ENCODE measurements at regions not wholly inside any gene's neighbourhood (a gene's known extent, or its start where the extent isn't known, plus 50 kb on each side); places are given as distances from the start of the nearest gene placed in this dataset.
"Not testable (repeated sequence)": the region's sequence is repeated elsewhere in the genome, so short reads cannot be mapped to it uniquely, and the experiment has no call there.

- no peak for TF ChIP-seq CTCF (IDR thresholded peaks at IDR 0.05; ENCODE audit: extremely low read depth, missing control alignments)
- DNase-seq (ENCODE audit: low spot score) = no peak
Observed at GRCh38 chr6:81373414-81373813, 379.1 kb downstream of the TENT5A start.

GRCh38 chr6:81371930-81372329, 380.6 kb downstream of the TENT5A start:
- DNase-seq (ENCODE audit: low spot score) = no peak
- TF ChIP-seq CTCF (IDR thresholded peaks at IDR 0.05; ENCODE audit: extremely low read depth, missing control alignments) = no peak

GRCh38 chr6:81366972-81367371, 385.5 kb downstream of the TENT5A start:
- TF ChIP-seq CTCF (IDR thresholded peaks at IDR 0.05; ENCODE audit: extremely low read depth, missing control alignments) = no peak
- no peak for DNase-seq (ENCODE audit: low spot score)

- TF ChIP-seq CTCF (IDR thresholded peaks at IDR 0.05; ENCODE audit: extremely low read depth, missing control alignments) = no peak
- no peak for DNase-seq (ENCODE audit: low spot score)
Observed at GRCh38 chr6:81362246-81362645, 390.2 kb downstream of the TENT5A start.

GRCh38 chr6:81353262-81353661, 399.2 kb downstream of the TENT5A start:
- DNase-seq (ENCODE audit: low spot score) = no peak
- TF ChIP-seq CTCF (IDR thresholded peaks at IDR 0.05; ENCODE audit: extremely low read depth, missing control alignments) = no peak

GRCh38 chr6:81344026-81344425, 408.5 kb downstream of the TENT5A start:
- DNase-seq (ENCODE audit: low spot score) = not testable (repeated sequence)

- no peak for DNase-seq (ENCODE audit: low spot score)
- no peak for TF ChIP-seq CTCF (IDR thresholded peaks at IDR 0.05; ENCODE audit: extremely low read depth, missing control alignments)
Observed at GRCh38 chr6:81340946-81341345, 411.5 kb downstream of the TENT5A start.

GRCh38 chr6:81331526-81331925, 421.0 kb downstream of the TENT5A start:
- no peak for DNase-seq (ENCODE audit: low spot score)
- TF ChIP-seq CTCF (IDR thresholded peaks at IDR 0.05; ENCODE audit: extremely low read depth, missing control alignments) = no peak

Measured in GM20000 (cell line).